ENCODE measurements at regions not wholly inside any gene's neighbourhood (a gene's known extent, or its start where the extent isn't known, plus 50 kb on each side); places are given as distances from the start of the nearest gene placed in this dataset.

- Histone ChIP-seq H3K4me3 (ENCODE audit: low read depth in 1 of 2, low read length in 2 of 2) (no peak overlapping the region), H3K79me2 (ENCODE audit: insufficient read depth, low read length) (no peaks in the 10 kb centered on the region), H3K36me3 (ENCODE audit: insufficient read depth, low read length) (no peaks in the 10 kb centered on the region), H3K9ac (ENCODE audit: low read depth, low read length) (no peak overlapping the region), H3K9me3 (ENCODE audit: insufficient read depth, low read length, severe bottlenecking) (no peaks in the 10 kb centered on the region), H3K27me3 (ENCODE audit: insufficient read depth, low read length, poor library complexity) (no peaks in the 10 kb centered on the region), H4K20me1 (ENCODE audit: insufficient read depth, low read length) (no peaks in the 10 kb centered on the region), H3K27ac (ENCODE audit: low read length) (no peak overlapping the region), H3K4me1 (ENCODE audit: insufficient read depth, low read length) (no peaks in the 10 kb centered on the region), H2AFZ (ENCODE audit: low read depth, low read length) (no peak overlapping the region), H3K4me2 (ENCODE audit: insufficient read depth, low read length) (no peak overlapping the region)
- ATAC-seq (ENCODE audit: insufficient read depth, low read depth) (no peak), DNase-seq (no peak)
- no peak for TF ChIP-seq EZH2 (IDR thresholded peaks at IDR 0.05; ENCODE audit: borderline replicate concordance, low read depth, low read length, severe bottlenecking)
- TF ChIP-seq, protein P1, sequence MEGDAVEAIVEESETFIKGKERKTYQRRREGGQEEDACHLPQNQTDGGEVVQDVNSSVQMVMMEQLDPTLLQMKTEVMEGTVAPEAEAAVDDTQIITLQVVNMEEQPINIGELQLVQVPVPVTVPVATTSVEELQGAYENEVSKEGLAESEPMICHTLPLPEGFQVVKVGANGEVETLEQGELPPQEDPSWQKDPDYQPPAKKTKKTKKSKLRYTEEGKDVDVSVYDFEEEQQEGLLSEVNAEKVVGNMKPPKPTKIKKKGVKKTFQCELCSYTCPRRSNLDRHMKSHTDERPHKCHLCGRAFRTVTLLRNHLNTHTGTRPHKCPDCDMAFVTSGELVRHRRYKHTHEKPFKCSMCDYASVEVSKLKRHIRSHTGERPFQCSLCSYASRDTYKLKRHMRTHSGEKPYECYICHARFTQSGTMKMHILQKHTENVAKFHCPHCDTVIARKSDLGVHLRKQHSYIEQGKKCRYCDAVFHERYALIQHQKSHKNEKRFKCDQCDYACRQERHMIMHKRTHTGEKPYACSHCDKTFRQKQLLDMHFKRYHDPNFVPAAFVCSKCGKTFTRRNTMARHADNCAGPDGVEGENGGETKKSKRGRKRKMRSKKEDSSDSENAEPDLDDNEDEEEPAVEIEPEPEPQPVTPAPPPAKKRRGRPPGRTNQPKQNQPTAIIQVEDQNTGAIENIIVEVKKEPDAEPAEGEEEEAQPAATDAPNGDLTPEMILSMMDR (IDR thresholded peaks at IDR 0.05; ENCODE audit: borderline replicate concordance, extremely low read depth, low read length, poor library complexity, severe bottlenecking), result no peak
Measured at GRCh38 chr1:223019256-223019655, 123.8 kb downstream of the TLR5 start.

GRCh38 chr1:223020770-223021169, 122.3 kb downstream of the TLR5 start:
- TF ChIP-seq, protein P1 (IDR thresholded peaks at IDR 0.05; ENCODE audit: borderline replicate concordance, extremely low read depth, low read length, poor library complexity, severe bottlenecking), result no peak
- no peak for TF ChIP-seq EZH2 (IDR thresholded peaks at IDR 0.05; ENCODE audit: borderline replicate concordance, low read depth, low read length, severe bottlenecking)
- ATAC-seq (ENCODE audit: insufficient read depth, low read depth), result no peak
- Histone ChIP-seq H3K9me3 (ENCODE audit: insufficient read depth, low read length, severe bottlenecking) (no peaks in the 10 kb centered on the region), H3K27ac (ENCODE audit: low read length) (no peak overlapping the region), H3K4me2 (ENCODE audit: insufficient read depth, low read length) (no peak overlapping the region), H2AFZ (ENCODE audit: low read depth, low read length) (no peak overlapping the region), H3K27me3 (ENCODE audit: insufficient read depth, low read length, poor library complexity) (no peaks in the 10 kb centered on the region), H3K36me3 (ENCODE audit: insufficient read depth, low read length) (no peaks in the 10 kb centered on the region), H3K79me2 (ENCODE audit: insufficient read depth, low read length) (no peaks in the 10 kb centered on the region), H3K4me1 (ENCODE audit: insufficient read depth, low read length) (no peaks in the 10 kb centered on the region), H3K4me3 (ENCODE audit: low read depth in 1 of 2, low read length in 2 of 2) (no peak overlapping the region), H3K9ac (ENCODE audit: low read depth, low read length) (no peak overlapping the region), H4K20me1 (ENCODE audit: insufficient read depth, low read length) (no peaks in the 10 kb centered on the region)
- DNase-seq, result no peak

- Histone ChIP-seq H2AFZ (ENCODE audit: low read depth, low read length) (no peak overlapping the region), H4K20me1 (ENCODE audit: insufficient read depth, low read length) (no peaks in the 10 kb centered on the region), H3K4me2 (ENCODE audit: insufficient read depth, low read length) (no peak overlapping the region), H3K79me2 (ENCODE audit: insufficient read depth, low read length) (no peaks in the 10 kb centered on the region), H3K9me3 (ENCODE audit: insufficient read depth, low read length, severe bottlenecking) (no peaks in the 10 kb centered on the region), H3K4me1 (ENCODE audit: insufficient read depth, low read length) (no peaks in the 10 kb centered on the region), H3K27me3 (ENCODE audit: insufficient read depth, low read length, poor library complexity) (no peaks in the 10 kb centered on the region), H3K27ac (ENCODE audit: low read length) (no peak overlapping the region), H3K4me3 (ENCODE audit: low read depth in 1 of 2, low read length in 2 of 2) (no peak overlapping the region), H3K36me3 (ENCODE audit: insufficient read depth, low read length) (no peaks in the 10 kb centered on the region), H3K9ac (ENCODE audit: low read depth, low read length) (no peak overlapping the region)
- ATAC-seq (ENCODE audit: insufficient read depth, low read depth), result no peak
- DNase-seq, result no peak
- TF ChIP-seq, protein P1 (IDR thresholded peaks at IDR 0.05; ENCODE audit: borderline replicate concordance, extremely low read depth, low read length, poor library complexity, severe bottlenecking), result no peak
- TF ChIP-seq EZH2 (IDR thresholded peaks at IDR 0.05; ENCODE audit: borderline replicate concordance, low read depth, low read length, severe bottlenecking), result no peak
Measured at GRCh38 chr1:223022641-223023473, 120.2 kb downstream of the TLR5 start.

Measured in DND-41 (cell line).